Activated T-cell treated with anti-CD3 and anti-CD28 coated beads for 48 hours (primary cell): ENCODE measurements at regions not wholly inside any gene's neighbourhood (a gene's known extent, or its start where the extent isn't known, plus 50 kb on each side); places are given as distances from the start of the nearest gene placed in this dataset.

Source experiments
- DNase-seq: peaks from one replicate; pipeline ENCODE4 v3.0.0-alpha.2; 2020; ENCODE audit warnings: low read depth

DNA sequence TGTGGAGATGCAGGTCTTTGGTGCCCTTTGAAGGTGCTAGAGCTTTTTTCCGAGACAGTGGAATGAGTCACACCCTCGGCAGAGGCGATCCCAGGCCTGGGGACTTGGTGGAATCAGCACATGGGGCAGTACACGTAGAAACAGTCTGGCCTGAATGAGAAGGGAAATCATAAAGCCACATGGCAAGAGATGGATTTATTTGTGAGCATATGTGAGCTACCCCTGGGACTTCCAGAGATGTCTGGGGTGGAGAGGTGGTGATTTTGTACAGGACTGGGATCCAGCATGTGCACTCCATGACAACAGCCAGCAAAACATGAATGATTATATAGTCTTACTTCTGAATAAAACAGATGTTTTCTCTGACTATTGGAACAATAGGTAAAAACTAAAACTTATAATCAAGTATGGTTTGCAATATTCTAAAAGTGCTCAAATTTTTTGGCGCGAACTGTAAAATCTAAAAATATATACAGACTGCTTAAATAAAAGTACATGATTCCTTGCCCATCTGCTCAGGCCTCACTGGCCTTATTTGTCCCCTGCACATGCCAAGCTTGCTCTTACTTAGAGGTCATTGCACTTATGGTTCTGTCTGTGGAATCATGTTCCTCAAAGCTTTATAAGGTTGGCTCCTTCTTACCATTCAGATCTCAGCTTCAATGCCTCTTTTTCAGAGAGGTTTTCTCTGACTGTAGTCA, 54.7 kb upstream of the SMARCA2 start:
- no peak for DNase-seq

DNA sequence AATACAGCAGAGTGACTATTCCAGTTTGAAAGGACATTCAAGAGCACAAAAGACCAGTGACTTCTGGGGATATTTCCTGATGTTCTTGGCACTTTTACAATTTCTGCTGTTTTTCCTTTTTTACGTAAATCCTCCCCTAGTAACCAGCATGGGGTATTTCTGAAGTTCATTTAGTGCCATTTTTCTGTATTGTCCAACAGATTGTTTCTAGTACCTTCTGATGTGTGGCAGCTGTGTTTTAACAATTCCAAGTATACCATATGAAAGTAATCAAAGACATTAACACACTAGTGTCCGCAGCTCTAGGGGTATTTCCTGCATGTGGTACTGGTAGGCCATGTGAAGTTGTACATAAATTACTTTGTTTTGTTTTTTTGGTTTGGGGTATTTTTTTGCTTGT, 53.0 kb upstream of the SMARCA2 start:
- no peak for DNase-seq

DNA sequence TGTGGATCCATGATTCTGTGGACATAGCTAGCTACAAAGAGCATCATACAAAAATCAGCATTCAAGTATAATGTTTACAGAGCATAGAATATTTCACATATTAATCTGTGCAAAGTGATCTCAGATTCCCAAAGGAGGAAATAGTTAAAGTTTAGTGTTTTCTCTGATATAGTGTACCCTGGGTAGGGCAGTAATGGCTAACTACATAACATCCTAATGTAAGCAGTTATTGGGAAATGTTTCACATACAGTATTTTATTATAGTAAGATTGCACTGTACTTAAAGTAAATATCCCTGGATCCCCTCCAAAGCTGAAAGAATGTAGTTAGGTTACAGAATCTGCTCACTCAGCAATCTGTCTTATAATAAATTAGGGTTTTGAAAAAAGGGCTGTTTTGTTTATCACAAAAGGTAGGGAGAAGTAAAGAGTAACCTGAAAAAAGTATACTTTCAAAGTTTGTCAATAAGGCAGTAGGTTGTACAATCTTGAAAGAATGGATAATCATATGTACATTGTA, 52.5 kb upstream of the SMARCA2 start:
- no peak for DNase-seq

DNA sequence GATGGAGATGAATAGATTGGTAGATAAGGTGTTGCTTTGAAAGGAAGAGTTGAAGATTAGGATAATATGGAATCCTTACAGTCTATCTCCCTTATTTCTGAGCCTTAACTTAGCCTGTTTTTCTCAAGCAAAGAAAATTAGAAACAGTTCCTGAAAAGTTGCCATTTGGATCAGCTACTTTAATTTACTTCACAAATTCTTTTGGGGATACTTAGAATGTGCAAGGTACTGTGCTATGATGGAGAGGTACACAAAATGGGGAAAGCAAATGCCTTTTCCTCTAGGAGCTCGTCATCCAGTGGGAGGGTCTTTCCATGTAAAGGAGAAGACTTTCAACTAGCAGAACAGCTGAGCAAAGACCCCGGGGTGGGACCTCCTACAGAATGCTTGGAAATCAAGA, 51.1 kb upstream of the SMARCA2 start:
- no peak for DNase-seq
